BJ (cell line): ENCODE measurements at regions not wholly inside any gene's neighbourhood (a gene's known extent, or its start where the extent isn't known, plus 50 kb on each side); places are given as distances from the start of the nearest gene placed in this dataset.
"Not testable (repeated sequence)": the region's sequence is repeated elsewhere in the genome, so short reads cannot be mapped to it uniquely, and the experiment has no call there.

ENCODE experiments used
- CTCF ChIA-PET: fragments of 350-600 bp; formaldehyde crosslinking; extraction: SDS; loops from one replicate; lab custom pipeline; 2021; ENCODE audit warnings: antibody characterized with exemption, inconsistent platforms; lab: Yijun Ruan, JAX
- POLR2A ChIA-PET: fragments of 300-600 bp; sonication (Branson Sonifier 250); formaldehyde crosslinking; extraction: SDS; loops from one replicate; lab custom pipeline; 2021; ENCODE audit warnings: antibody characterized with exemption; lab: Charles Lee
- DNase-seq: peaks from one replicate; pipeline ENCODE4 v3.0.0-alpha.2; 2011; ENCODE audit warnings: low read depth
- H3K27me3 ChIP-seq: 2 replicates; pipeline ENCODE4 v1.6.0; 2011; ENCODE audit warnings: low read length; ENCODE audit not compliant: control insufficient read depth, insufficient read depth
- H3K36me3 ChIP-seq: 2 replicates; pipeline ENCODE4 v1.5.1; 2011; ENCODE audit warnings: low read length; ENCODE audit not compliant: control insufficient read depth, insufficient read depth
- H3K4me3 ChIP-seq: 2 replicates; pipeline ENCODE4 v1.5.1; 2011; ENCODE audit warnings: low read depth, mild to moderate bottlenecking, control low read depth, low read length
- CTCF ChIP-seq: IDR thresholded peaks from 2 replicates; pipeline ENCODE4 v1.5.1; 2011; ENCODE audit warnings: low read depth, mild to moderate bottlenecking, control low read depth, inconsistent platforms, low read length, moderate library complexity; ENCODE audit not compliant: insufficient read depth

- TF ChIP-seq CTCF = no peak
- ChIA-PET POLR2A (no interaction called here), CTCF (no interaction called here)
- H3K4me3 ChIP-seq = no peak overlapping the region
- no peaks in the 10 kb centered on the region for H3K27me3 ChIP-seq
- H3K36me3 ChIP-seq = no peaks in the 10 kb centered on the region
- no peak for DNase-seq
Observed at GRCh38 chr21:14290576-14290975, 74.6 kb downstream of the RBM11 start.

GRCh38 chr21:14288922-14289321 lies 73.0 kb downstream of the RBM11 start:
- POLR2A ChIA-PET = no interaction called here
- no peak for DNase-seq
- no peak for TF ChIP-seq CTCF
- Histone ChIP-seq H3K4me3 (no peak overlapping the region), H3K27me3 (no peaks in the 10 kb centered on the region), H3K36me3 (no peaks in the 10 kb centered on the region)
- CTCF ChIA-PET = interaction anchor here (1.1 kb wide), 1 partner anchor 29 kb away, joined by 3 read pairs; no protein-coding TSS in a partner anchor

- H3K27me3 ChIP-seq = no peaks in the 10 kb centered on the region
- POLR2A ChIA-PET = no interaction called here
- DNase-seq = no peak
- CTCF ChIA-PET = no interaction called here
- no peak for TF ChIP-seq CTCF
- H3K36me3 ChIP-seq = no peaks in the 10 kb centered on the region
- H3K4me3 ChIP-seq = no peak overlapping the region
Observed at GRCh38 chr21:14285147-14285761, 69.3 kb downstream of the RBM11 start.

GRCh38 chr21:14284481-14284880 lies 68.5 kb downstream of the RBM11 start:
- ChIA-PET CTCF (no interaction called here), POLR2A (no interaction called here)
- Histone ChIP-seq H3K4me3 (no peak overlapping the region), H3K27me3 (no peaks in the 10 kb centered on the region), H3K36me3 (no peaks in the 10 kb centered on the region)
- no peak for TF ChIP-seq CTCF
- DNase-seq = no peak

- DNase-seq, POLR2A ChIA-PET, H3K36me3 ChIP-seq, H3K4me3 ChIP-seq, CTCF ChIA-PET, H3K27me3 ChIP-seq: not testable (repeated sequence)
Observed at GRCh38 chr21:14281188-14281900, 65.4 kb downstream of the RBM11 start.
